Small intestine (tissue), 7 donors: ENCODE measurements at regions not wholly inside any gene's neighbourhood (a gene's known extent, or its start where the extent isn't known, plus 50 kb on each side); places are given as distances from the start of the nearest gene placed in this dataset.

ENCODE experiments used
- DNase-seq, 2 donors: peaks; one replicate each; pipeline versions ENCODE4 v3.0.0 to v3.0.0-alpha.2; 2013
- FAIRE-seq: peaks from 2 replicates; lab custom pipeline; 2012; peaks lifted over from hg19 to GRCh38; lab: Jason Lieb, UNC
- H3K27ac ChIP-seq, 3 donors: one replicate each; pipeline ENCODE4 v1.5.1; 2013; ENCODE audit warnings: low read length in 2 of 3, mild to moderate bottlenecking in 2 of 3, control low read depth in 1 of 3, inconsistent platforms in 1 of 3, low read depth in 1 of 3, moderate library complexity in 1 of 3
- H3K27me3 ChIP-seq, 3 donors: one replicate each; pipeline ENCODE4 v1.6.1; 2013; ENCODE audit warnings: low read length in 3 of 3, inconsistent platforms in 1 of 3; ENCODE audit not compliant: control insufficient read depth in 3 of 3, insufficient read depth in 3 of 3
- H3K36me3 ChIP-seq, 3 donors: one replicate each; pipeline ENCODE4 v1.6.1; 2013; ENCODE audit warnings: low read length in 3 of 3, inconsistent platforms in 1 of 3, low read depth in 1 of 3, mild to moderate bottlenecking in 1 of 3, moderate library complexity in 1 of 3; ENCODE audit not compliant: control insufficient read depth in 3 of 3, insufficient read depth in 2 of 3
- H3K4me1 ChIP-seq, 3 donors: one replicate each; pipeline ENCODE4 v1.6.1; 2013; ENCODE audit warnings: low read length in 2 of 3, inconsistent platforms in 1 of 3, low read depth in 1 of 3, mild to moderate bottlenecking in 1 of 3, moderate library complexity in 1 of 3; ENCODE audit not compliant: control insufficient read depth in 3 of 3, insufficient read depth in 2 of 3
- H3K4me3 ChIP-seq, 3 donors: one replicate each; pipeline ENCODE4 v1.5.1; 2013; ENCODE audit warnings: low read length in 3 of 3, control low read depth in 1 of 3, inconsistent platforms in 1 of 3, low read depth in 1 of 3, mild to moderate bottlenecking in 1 of 3, moderate library complexity in 1 of 3
- H3K9me3 ChIP-seq, 2 donors: one replicate each; pipeline ENCODE4 v1.6.1; 2013; ENCODE audit warnings: low read depth in 1 of 2, low read length in 1 of 2; ENCODE audit not compliant: control insufficient read depth in 2 of 2, insufficient read depth in 1 of 2
- WGBS, 3 donors: extraction: QIAGEN DNeasy Blood & Tissue Kit; methylation state at CpG; one replicate each; pipeline ENCODE4 v1.1.7; 2013; 5-methylcytosine and 5-hydroxymethylcytosine counted together
- donor health status: healthy with polysubstance abuse.
- donor health status: control.
- donor health status: control.
- donor health status: Bipolar disorder and iron deficiency.
- donor health status: healthy.

DNA sequence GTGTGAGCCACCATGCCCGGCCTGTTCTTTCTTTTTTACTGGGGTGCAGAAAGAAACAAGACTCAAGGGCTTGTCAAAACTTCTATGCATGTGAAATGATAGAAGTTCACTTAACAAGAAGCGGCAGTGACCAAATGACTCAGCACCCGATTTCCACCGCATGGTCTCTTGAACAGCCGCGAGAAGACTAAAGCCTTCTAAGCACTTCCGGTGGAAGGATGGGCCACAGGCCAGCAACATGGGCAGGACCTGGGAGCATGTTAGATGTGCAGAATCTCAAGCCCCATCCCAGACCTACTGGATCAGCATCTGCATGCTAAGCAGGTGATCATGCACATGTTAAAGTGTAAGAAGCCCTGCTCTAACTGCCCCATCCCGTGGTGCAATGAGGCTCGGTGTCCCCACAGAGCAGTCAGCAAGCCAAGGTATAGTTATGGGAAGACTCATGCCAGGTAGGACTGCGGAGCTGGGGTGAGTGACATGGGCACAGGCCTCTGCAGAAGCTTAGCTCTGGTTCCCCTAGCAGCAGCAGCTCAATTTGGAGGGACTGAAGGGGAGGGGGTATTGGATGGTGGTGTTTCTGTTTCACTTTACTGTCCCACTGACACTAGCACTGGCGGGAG lies 88.5 kb upstream of the HNF1B start:
- H3K36me3 ChIP-seq: no peaks in the 10 kb centered on the region
- FAIRE-seq (no peak), DNase-seq (no peak)
- 65 to 85% (median 67%) methylated on average over 11 of the region's 11 CpGs for WGBS, 3 donors
- H3K9me3 ChIP-seq: no peaks in the 10 kb centered on the region
- H3K4me3 ChIP-seq: no peak overlapping the region
- no peak overlapping the region for H3K27ac ChIP-seq
- H3K27me3 ChIP-seq: peaks cover 0 to 2% (median 0%) of the 10 kb centered on the region in 3 donors
- H3K4me1 ChIP-seq: no peaks in the 10 kb centered on the region

DNA sequence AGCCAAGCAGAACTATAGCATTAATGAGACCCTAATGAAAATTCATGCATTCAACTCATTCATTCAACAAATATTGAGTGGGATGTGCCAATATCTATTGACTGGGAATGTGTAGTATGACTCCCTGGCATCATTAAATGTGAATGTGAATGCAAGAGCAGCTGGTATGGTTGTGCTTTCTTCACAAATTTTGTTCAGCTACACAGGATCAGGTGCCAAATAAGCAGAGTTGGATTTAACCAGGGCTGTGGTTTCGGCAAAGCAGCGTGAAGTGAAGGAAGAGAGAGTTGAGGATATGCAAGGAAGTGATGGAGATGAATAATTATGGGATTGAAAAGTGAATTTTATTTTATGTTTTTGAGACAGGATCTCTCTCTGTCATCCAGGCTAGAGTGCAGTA lies 87.1 kb upstream of the HNF1B start:
- no peaks in the 10 kb centered on the region for H3K4me1 ChIP-seq
- FAIRE-seq: no peak
- 92 to 98% (median 96%) methylated on average over 2 of the region's 2 CpGs for WGBS, 3 donors

DNA sequence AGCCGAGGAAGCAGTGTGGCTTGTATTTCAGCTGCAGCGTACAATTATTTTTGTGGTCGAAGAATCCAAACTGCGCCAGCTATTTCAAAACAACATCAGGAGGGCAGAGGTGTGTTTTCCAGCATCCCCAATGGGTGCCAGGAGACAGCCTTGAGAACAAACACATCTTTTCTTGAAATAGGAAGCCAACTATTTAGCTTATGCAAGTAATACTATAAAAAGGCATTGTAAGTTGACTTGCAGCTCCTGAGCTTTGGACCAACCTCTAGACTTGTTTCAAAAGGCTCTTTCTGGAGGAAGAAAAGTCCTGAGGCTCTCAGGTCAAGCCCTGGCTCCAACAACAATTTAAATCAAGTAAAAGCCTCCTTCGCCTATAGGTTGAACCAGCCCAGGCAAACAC lies 86.6 kb upstream of the HNF1B start:
- Histone ChIP-seq H3K9me3 (no peaks in the 10 kb centered on the region), H3K27me3 (peaks cover 0 to 2% (median 0%) of the 10 kb centered on the region in 3 donors), H3K4me1 (no peaks in the 10 kb centered on the region), H3K27ac (no peak overlapping the region), H3K4me3 (no peak overlapping the region), H3K36me3 (no peaks in the 10 kb centered on the region)
- WGBS, 3 donors: 96 to 97% (median 96%) methylated on average over 5 of the region's 5 CpGs
- no peak for DNase-seq
- no peak for FAIRE-seq

More for the DNA sequence above, 87.1 kb upstream of the HNF1B start:
- DNase-seq: no peak
- H3K4me3 ChIP-seq: no peak overlapping the region
- H3K36me3 ChIP-seq: no peaks in the 10 kb centered on the region
- peaks cover 0 to 2% (median 0%) of the 10 kb centered on the region in 3 donors for H3K27me3 ChIP-seq
- no peak overlapping the region for H3K27ac ChIP-seq
- no peaks in the 10 kb centered on the region for H3K9me3 ChIP-seq

DNA sequence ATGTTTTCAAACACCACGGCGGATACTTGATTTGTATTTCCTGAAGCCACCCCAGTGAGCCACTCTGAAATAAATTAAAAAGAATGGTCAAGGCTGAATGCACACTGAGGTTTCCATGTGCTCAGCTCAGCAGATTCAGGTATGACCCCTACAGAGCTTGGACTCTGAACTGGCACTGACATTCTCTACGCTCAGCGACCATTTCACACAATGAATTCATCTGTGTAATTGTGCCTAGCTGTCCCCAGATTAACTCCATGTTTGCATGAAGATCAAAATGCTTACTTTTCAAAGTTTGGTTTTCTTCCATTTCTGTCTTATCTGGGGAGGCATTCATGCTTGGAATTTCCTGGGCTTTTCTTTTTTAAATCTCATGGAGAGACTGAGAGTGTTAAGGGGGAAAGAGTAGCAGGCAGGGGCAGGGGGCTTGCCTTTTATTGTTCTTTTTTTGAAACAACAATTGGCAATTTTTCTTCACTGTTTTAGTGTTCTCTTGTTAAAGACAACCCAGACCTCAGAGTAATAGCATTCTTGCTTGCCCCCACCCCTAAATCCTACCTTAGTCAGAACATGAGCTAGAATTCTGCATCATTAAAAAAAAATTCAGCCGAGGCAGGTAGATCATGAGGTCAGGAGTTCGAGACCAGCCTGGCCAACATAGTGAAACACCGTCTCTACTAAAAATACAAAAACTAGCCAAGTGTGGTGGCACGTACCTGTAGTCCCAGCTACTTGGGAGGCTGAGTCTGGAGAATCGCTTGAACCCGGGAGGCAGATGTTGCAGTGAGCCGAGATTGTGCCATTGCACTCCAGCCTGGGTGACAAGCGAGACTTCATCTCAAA lies 85.5 kb upstream of the HNF1B start:
- Histone ChIP-seq H3K27me3 (no peaks in the 10 kb centered on the region), H3K4me1 (no peaks in the 10 kb centered on the region), H3K36me3 (no peaks in the 10 kb centered on the region), H3K27ac (no peak overlapping the region), H3K4me3 (no peak overlapping the region), H3K9me3 (no peaks in the 10 kb centered on the region)
- DNase-seq: peak in 1 of 2 donors; percentile 35
- 79 to 82% (median 80%) methylated on average over 12 of the region's 12 CpGs for WGBS, 3 donors
- no peak for FAIRE-seq

DNA sequence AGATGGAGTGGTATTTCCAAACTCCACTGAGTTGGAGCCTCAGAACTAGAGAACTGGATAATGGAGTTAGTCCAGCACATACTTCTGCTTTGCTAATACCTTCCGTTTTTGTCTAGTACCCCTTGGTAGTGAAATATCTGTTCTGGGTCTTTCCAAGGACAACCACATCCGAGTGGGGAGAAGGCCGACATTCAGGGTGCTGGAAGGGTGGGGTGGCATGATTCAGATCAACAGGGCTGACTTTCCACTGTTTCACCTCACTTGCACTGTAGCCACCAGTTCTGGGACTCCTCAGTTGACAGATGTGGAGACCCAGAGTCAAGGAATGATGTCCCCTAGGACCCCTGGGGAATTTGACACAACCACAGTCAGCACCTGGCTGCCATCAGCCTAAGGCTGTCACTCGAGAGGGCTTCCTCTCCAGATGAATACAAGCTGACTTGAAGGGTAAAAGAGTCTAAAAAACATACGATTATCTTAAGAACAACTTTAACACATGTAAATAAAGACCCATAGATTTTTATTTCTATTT lies 84.8 kb upstream of the HNF1B start:
- FAIRE-seq (no peak), DNase-seq (no peak)
- Histone ChIP-seq H3K36me3 (no peaks in the 10 kb centered on the region), H3K27me3 (no peaks in the 10 kb centered on the region), H3K27ac (no peak overlapping the region), H3K9me3 (no peaks in the 10 kb centered on the region), H3K4me3 (no peak overlapping the region), H3K4me1 (no peaks in the 10 kb centered on the region)
- 65 to 81% (median 78%) methylated on average over 5 of the region's 5 CpGs for WGBS, 3 donors

DNA sequence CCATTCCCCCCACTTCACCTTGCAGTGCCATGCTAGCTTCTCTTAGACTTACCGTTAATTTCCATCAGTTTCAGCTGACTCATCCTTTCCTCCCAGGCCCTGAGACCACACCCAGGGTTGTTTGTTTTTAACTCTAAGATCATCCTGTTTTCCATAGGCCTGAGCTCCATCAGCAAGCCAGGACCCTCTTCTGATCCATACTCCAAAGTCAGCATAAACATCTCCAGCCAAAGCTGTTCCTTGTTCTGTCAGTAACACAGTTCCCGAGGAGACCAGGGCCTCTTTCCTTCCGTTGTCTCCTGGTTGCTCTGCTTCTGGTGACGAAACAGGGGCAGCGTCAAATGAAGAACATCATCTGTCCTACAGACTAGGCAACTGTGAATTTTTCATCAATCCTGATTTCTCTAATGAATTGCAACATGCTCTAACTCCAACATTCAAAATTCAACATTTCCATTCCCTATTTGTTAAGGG lies 83.8 kb upstream of the HNF1B start:
- no peaks in the 10 kb centered on the region for H3K4me1 ChIP-seq
- WGBS, 3 donors: 51 to 75% (median 69%) methylated on average over 5 of the region's 5 CpGs
- H3K27me3 ChIP-seq: no peaks in the 10 kb centered on the region
- FAIRE-seq: no peak
- H3K9me3 ChIP-seq: no peaks in the 10 kb centered on the region
- no peak for DNase-seq
- H3K27ac ChIP-seq: no peak overlapping the region
- no peaks in the 10 kb centered on the region for H3K36me3 ChIP-seq
- H3K4me3 ChIP-seq: no peak overlapping the region

DNA sequence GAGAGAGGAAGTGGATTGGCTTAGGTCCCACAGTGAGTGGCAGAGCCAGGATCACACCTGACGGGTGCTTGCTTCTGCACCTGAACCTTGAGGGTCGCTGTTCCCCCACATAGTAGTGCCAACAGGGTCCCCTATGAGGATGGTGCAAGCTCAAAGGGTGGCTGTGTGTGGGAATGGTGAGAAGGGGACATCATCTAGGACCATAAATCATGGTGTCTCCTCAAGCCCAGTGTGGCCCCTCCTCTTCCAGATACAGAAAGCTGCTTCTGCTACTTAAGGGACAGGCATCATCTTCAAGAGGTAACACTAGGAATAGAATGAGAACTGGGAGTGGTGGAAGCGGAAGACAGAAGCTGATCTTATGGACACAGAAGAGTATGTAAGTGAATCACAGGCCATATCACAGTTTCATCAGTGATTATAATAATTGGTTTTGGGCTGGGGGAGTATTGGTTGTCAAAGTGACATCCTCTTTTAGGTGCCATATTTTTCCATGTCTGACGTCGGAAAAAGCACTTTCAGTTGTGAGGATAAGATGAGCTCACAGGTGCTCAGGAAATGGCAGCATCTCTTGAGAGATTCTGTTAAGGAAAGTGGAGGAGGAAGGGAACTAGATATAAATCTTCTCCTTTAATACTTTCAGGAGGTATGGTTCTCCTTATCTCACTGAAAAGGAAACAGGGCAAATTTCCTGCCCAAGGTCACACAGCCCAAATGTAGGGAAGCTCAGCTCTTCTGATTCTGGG lies 83.2 kb upstream of the HNF1B start:
- no peaks in the 10 kb centered on the region for H3K27me3 ChIP-seq
- H3K36me3 ChIP-seq: no peaks in the 10 kb centered on the region
- DNase-seq (no peak), FAIRE-seq (no peak)
- no peak overlapping the region for H3K27ac ChIP-seq
- H3K4me3 ChIP-seq: no peak overlapping the region
- WGBS, 3 donors: 76 to 85% (median 84%) methylated on average over 5 of the region's 5 CpGs
- H3K9me3 ChIP-seq: no peaks in the 10 kb centered on the region
- no peaks in the 10 kb centered on the region for H3K4me1 ChIP-seq
